ENCODE measurements at regions not wholly inside any gene's neighbourhood (a gene's known extent, or its start where the extent isn't known, plus 50 kb on each side); places are given as distances from the start of the nearest gene placed in this dataset.

- no peak for DNase-seq (ENCODE audit: low read depth)
- TF ChIP-seq, protein P1, sequence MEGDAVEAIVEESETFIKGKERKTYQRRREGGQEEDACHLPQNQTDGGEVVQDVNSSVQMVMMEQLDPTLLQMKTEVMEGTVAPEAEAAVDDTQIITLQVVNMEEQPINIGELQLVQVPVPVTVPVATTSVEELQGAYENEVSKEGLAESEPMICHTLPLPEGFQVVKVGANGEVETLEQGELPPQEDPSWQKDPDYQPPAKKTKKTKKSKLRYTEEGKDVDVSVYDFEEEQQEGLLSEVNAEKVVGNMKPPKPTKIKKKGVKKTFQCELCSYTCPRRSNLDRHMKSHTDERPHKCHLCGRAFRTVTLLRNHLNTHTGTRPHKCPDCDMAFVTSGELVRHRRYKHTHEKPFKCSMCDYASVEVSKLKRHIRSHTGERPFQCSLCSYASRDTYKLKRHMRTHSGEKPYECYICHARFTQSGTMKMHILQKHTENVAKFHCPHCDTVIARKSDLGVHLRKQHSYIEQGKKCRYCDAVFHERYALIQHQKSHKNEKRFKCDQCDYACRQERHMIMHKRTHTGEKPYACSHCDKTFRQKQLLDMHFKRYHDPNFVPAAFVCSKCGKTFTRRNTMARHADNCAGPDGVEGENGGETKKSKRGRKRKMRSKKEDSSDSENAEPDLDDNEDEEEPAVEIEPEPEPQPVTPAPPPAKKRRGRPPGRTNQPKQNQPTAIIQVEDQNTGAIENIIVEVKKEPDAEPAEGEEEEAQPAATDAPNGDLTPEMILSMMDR (IDR thresholded peaks at IDR 0.05; ENCODE audit: low read depth, low read length, missing control alignments) = no peak
- H3K4me3 ChIP-seq (ENCODE audit: low read depth, low read length) = no peak overlapping the region
- in situ Hi-C loops (cut with HindIII; ENCODE audit: low sequenced_read_pairs) = no loop called here
Measured at GRCh38 chr4:85092943-85093342, 126.5 kb upstream of the WDFY3 start.

- no peak overlapping the region for H3K4me3 ChIP-seq (ENCODE audit: low read depth, low read length)
- in situ Hi-C loops (cut with HindIII; ENCODE audit: low sequenced_read_pairs) = no loop called here
- TF ChIP-seq, protein P1 (IDR thresholded peaks at IDR 0.05; ENCODE audit: low read depth, low read length, missing control alignments) = no peak
- no peak for DNase-seq (ENCODE audit: low read depth)
Measured at GRCh38 chr4:85094735-85095134, 128.2 kb upstream of the WDFY3 start.

DNA sequence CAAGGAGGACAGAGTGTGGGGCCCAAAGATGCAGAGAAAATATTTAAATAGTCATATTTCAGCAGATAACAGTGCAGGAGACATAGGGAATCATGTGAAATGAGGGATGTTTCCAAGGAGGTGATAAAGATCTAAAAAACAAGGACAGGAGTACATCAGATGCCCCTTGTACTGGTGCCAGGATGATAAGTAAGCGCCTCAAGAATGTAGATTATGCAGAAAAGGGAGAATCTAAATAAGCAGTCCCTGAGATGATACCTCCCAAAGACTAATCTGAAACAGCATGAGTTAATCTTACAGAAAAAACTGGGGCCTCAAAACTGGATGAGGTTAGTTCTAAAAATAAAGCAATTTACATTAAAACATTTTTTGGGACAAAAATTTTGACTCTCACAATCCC, 136.1 kb upstream of the WDFY3 start:
- H3K4me3 ChIP-seq (ENCODE audit: low read depth, low read length) = no peak overlapping the region
- TF ChIP-seq, protein P1 (IDR thresholded peaks at IDR 0.05; ENCODE audit: low read depth, low read length, missing control alignments) = no peak
- no peak for DNase-seq (ENCODE audit: low read depth)
- in situ Hi-C loops (cut with HindIII; ENCODE audit: low sequenced_read_pairs) = loop anchor here (25.0 kb wide), 1 partner anchor 635 kb away; no protein-coding TSS in a partner anchor

- DNase-seq (ENCODE audit: low read depth) = no peak
- in situ Hi-C loops (cut with HindIII; ENCODE audit: low sequenced_read_pairs) = loop anchor here (25.0 kb wide), 1 partner anchor 631 kb away; no protein-coding TSS in a partner anchor
- no peak overlapping the region for H3K4me3 ChIP-seq (ENCODE audit: low read depth, low read length)
- TF ChIP-seq, protein P1 (IDR thresholded peaks at IDR 0.05; ENCODE audit: low read depth, low read length, missing control alignments) = no peak
Measured at GRCh38 chr4:85106166-85106565, 139.7 kb upstream of the WDFY3 start.

DNA sequence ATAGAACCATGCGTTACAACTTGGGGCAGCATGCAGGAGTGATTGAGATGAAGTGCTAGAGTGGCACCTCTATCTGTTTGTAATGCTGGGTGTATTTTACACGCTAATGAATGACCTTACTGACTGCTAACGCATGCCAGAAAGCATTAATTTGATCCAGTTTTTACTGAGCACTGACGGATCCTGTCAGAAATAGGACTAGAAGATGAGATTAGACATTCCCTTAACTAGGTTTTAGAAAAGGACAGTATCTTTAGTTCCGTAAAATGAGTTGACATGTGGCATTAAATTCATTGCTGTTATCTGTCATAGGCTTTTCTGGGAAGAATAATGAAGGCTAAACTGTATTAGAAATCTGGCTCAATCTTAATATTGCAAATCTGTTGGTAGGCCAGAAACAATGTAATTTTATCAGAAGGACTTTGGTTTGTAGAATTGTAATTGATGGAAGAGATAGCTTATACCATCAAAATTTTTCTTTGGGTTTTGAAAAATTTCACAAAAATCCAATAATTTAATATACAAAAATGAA, 140.4 kb upstream of the WDFY3 start:
- H3K4me3 ChIP-seq (ENCODE audit: low read depth, low read length) = no peak overlapping the region
- in situ Hi-C loops (cut with HindIII; ENCODE audit: low sequenced_read_pairs) = loop anchor here (25.0 kb wide), 1 partner anchor 630 kb away; no protein-coding TSS in a partner anchor
- TF ChIP-seq, protein P1 (IDR thresholded peaks at IDR 0.05; ENCODE audit: low read depth, low read length, missing control alignments) = no peak
- no peak for DNase-seq (ENCODE audit: low read depth)

DNA sequence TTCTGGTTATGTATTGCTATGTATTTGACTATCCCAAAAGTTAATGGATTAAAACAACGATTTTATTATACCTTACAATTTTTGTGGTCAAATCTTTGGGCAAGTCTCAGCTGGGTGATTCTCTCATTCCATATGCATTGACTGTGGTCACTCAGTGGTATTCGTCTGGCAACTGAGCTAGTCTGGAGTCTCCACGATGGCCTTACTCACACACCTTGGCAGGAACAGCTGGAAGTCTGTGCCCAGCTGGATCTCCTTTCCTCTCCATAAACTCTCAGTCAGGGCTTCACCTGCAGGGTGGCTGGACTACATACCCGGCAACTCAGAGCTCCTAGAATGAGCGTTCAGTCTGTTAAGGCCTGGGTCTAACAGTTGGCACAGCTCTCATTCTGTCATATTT, 141.1 kb upstream of the WDFY3 start:
- DNase-seq (ENCODE audit: low read depth) = peak; percentile 74
- TF ChIP-seq, protein P1 (IDR thresholded peaks at IDR 0.05; ENCODE audit: low read depth, low read length, missing control alignments) = no peak
- in situ Hi-C loops (cut with HindIII; ENCODE audit: low sequenced_read_pairs) = loop anchor here (25.0 kb wide), 1 partner anchor 630 kb away; no protein-coding TSS in a partner anchor
- no peak overlapping the region for H3K4me3 ChIP-seq (ENCODE audit: low read depth, low read length)
